K562 (cell line): ENCODE measurements at regions not wholly inside any gene's neighbourhood (a gene's known extent, or its start where the extent isn't known, plus 50 kb on each side); places are given as distances from the start of the nearest gene placed in this dataset.

Source experiments
- ATAC-seq: fragments of 200-7000 bp; cut with Tn5 transposase; 3 replicates; pipeline ENCODE4 v1.9.1; 2020; ENCODE audit warnings: moderate library complexity
- BruUV-seq: library from RNA; stranded (reverse); fragments of 400-500 nt; replicated peaks from 2 replicates; lab custom pipeline; 2021; lab: Mats Ljungman, UMichigan
- CTCF ChIA-PET: fragments of 300-600 bp; formaldehyde crosslinking; extraction: SDS; loops from one replicate; lab custom pipeline; 2021; ENCODE audit warnings: low intra/inter-chr PET ratio; lab: Yijun Ruan, JAX
- POLR2A ChIA-PET: fragments of 300-600, 350-650 bp; sonication (Branson Sonifier 250); formaldehyde crosslinking; extraction: SDS; loops from one replicate; lab custom pipeline; 2021; ENCODE audit warnings: antibody characterized with exemption, inconsistent platforms; lab: Yijun Ruan, JAX
- DNase-seq, 4 experiments: peaks; one replicate each; pipeline versions ENCODE4 v3.0.0 to v3.0.0-alpha.2; 2011 to 2018; ENCODE audit warnings: low spot score in 3 of 4, mixed read lengths in 3 of 4; ENCODE audit errors: extremely low read depth in 1 of 4
- FAIRE-seq: peaks from 2 replicates; lab custom pipeline; 2011; peaks lifted over from hg19 to GRCh38; lab: Jason Lieb, UNC
- H2AFZ ChIP-seq: 2 replicates; pipeline ENCODE4 v1.6.0; 2011; ENCODE audit warnings: low read depth, low read length, control low read depth, inconsistent platforms
- H3K27ac ChIP-seq: fragments of 200-600 bp; 3 replicates; pipeline ENCODE4 v1.8.0; 2011; ENCODE audit warnings: low read depth, mild to moderate bottlenecking, control low read depth, inconsistent platforms, low read length, moderate library complexity, mixed read lengths; ENCODE audit errors: extremely low read depth
- H3K27me3 ChIP-seq, 2 experiments: fragments of 300-600 bp in 1 of 2; 2 replicates in 1 of 2; 3 replicates in 1 of 2; pipeline versions ENCODE4 v1.6.0 to v1.8.0; 2011; ENCODE audit warnings: inconsistent platforms in 2 of 2, low read length in 2 of 2, mild to moderate bottlenecking in 1 of 2, mixed read lengths in 1 of 2, moderate library complexity in 1 of 2; ENCODE audit not compliant: control insufficient read depth in 2 of 2, insufficient read depth in 2 of 2
- H3K36me3 ChIP-seq: fragments of 300-600 bp; 3 replicates; pipeline ENCODE4 v1.8.0; 2011; ENCODE audit warnings: mild to moderate bottlenecking, low read length, inconsistent platforms; ENCODE audit not compliant: control insufficient read depth, insufficient read depth
- H3K4me1 ChIP-seq, 2 experiments: fragments of 200-600 bp in 1 of 2; replicated peaks in 1 of 2; 2 replicates in 1 of 2; 3 replicates in 1 of 2; pipeline versions ENCODE4 v1.5.1 to v1.8.0; 2011; ENCODE audit warnings: inconsistent platforms in 2 of 2, low read length in 2 of 2, mild to moderate bottlenecking in 1 of 2, mixed read lengths in 1 of 2, moderate library complexity in 1 of 2; ENCODE audit not compliant: control insufficient read depth in 2 of 2, insufficient read depth in 2 of 2
- H3K4me2 ChIP-seq: 2 replicates; pipeline ENCODE4 v1.6.1; 2011; ENCODE audit warnings: low read length, control low read depth, inconsistent platforms, mixed read lengths; ENCODE audit not compliant: insufficient read depth
- H3K4me3 ChIP-seq: fragments of 200-600 bp; sonication (generic), shearing (Covaris generic); 2 replicates; pipeline ENCODE4 v1.5.1; 2016; ENCODE audit warnings: control low read depth, inconsistent platforms
- H3K79me2 ChIP-seq: fragments of 200-600 bp; 3 replicates; pipeline ENCODE4 v1.8.0; 2011; ENCODE audit warnings: low read length, inconsistent platforms; ENCODE audit not compliant: control insufficient read depth, insufficient read depth
- H3K9ac ChIP-seq, 2 experiments: 2 replicates each; pipeline versions ENCODE4 v1.6.0 to v1.6.1; 2011; ENCODE audit warnings: low read depth in 2 of 2, low read length in 2 of 2, control low read depth in 1 of 2, inconsistent platforms in 1 of 2, mild to moderate bottlenecking in 1 of 2, mixed read lengths in 1 of 2; ENCODE audit not compliant: insufficient read depth in 1 of 2
- H3K9me1 ChIP-seq: one replicate; pipeline ENCODE4 v1.6.0; 2011; ENCODE audit warnings: inconsistent platforms, mild to moderate bottlenecking, low read length, moderate library complexity; ENCODE audit not compliant: control insufficient read depth, insufficient read depth
- H3K9me3 ChIP-seq: replicated peaks from 2 replicates; pipeline ENCODE4 v1.5.1; 2011; ENCODE audit warnings: low read depth, low read length, inconsistent platforms; ENCODE audit not compliant: control insufficient read depth, insufficient read depth
- H4K20me1 ChIP-seq: replicated peaks from 2 replicates; pipeline ENCODE4 v1.6.1; 2011; ENCODE audit warnings: low read length, inconsistent platforms, mixed read lengths; ENCODE audit not compliant: control insufficient read depth, insufficient read depth
- BRCA1 ChIP-seq, 2 experiments: fragments of 450-650 bp in 1 of 2; sonication (generic) in 1 of 2; formaldehyde crosslinking in 1 of 2; IDR thresholded peaks; 2 replicates each; pipeline versions ENCODE4 v1.5.0 to v1.6.1; 2017 to 2020; ENCODE audit warnings: mild to moderate bottlenecking in 1 of 2, missing genetic modification reagents in 1 of 2
- FOXA1 ChIP-seq: fragments of 450-650 bp; IDR thresholded peaks from 2 replicates; pipeline ENCODE4 v1.6.1; 2016; ENCODE audit warnings: mild to moderate bottlenecking, borderline replicate concordance
- GATAD2A ChIP-seq: fragments of 450-650 bp; IDR thresholded peaks from 2 replicates; pipeline ENCODE4 v1.6.1; 2017
- HMG20B ChIP-seq: fragments of 250-450 bp; sonication (Bioruptor Pico); IDR thresholded peaks from 2 replicates; pipeline ENCODE4 v1.5.0; 2021; ENCODE audit warnings: mild to moderate bottlenecking
- HNRNPLL ChIP-seq: fragments of 200-400 bp; formaldehyde crosslinking; IDR thresholded peaks from 2 replicates; pipeline ENCODE4 v1.6.1; 2017; ENCODE audit warnings: low read length, low read depth, mild to moderate bottlenecking; ENCODE audit not compliant: poor library complexity, severe bottlenecking
- MCM3 ChIP-seq: fragments of 450-650 bp; IDR thresholded peaks from 2 replicates; pipeline ENCODE4 v1.6.1; 2016
- MTA3 ChIP-seq: fragments of 450-650 bp; formaldehyde crosslinking; IDR thresholded peaks from 2 replicates; pipeline ENCODE4 v1.6.1; 2017; ENCODE audit warnings: mild to moderate bottlenecking, borderline replicate concordance
- NR2F6 ChIP-seq: fragments of 450-650 bp; formaldehyde crosslinking; IDR thresholded peaks from 2 replicates; pipeline ENCODE4 v1.4.0; 2020; ENCODE audit warnings: mild to moderate bottlenecking
- TRIM28 ChIP-seq: fragments of 450-650 bp; IDR thresholded peaks from 2 replicates; pipeline ENCODE4 v1.6.1; 2017
- WGBS: fragments of 100-300 bp; shearing (Covaris generic); methylation state at CpG from one replicate; pipeline ENCODE4 v1.1.6; 2016; ENCODE audit warnings: low coverage, mixed read lengths; ENCODE audit not compliant: insufficient coverage; ENCODE audit errors: missing lambda C conversion rate; 5-methylcytosine and 5-hydroxymethylcytosine counted together
- in situ Hi-C: fragments of 300-500 bp; cut with MboI; formaldehyde crosslinking; loops from 4 replicates; pipeline ENCODE4 v1.15.0; 2018; ENCODE audit warnings: inconsistent platforms, mixed read lengths
- intact Hi-C: fragments of 100-400 bp; cut with micrococcal nuclease; formaldehyde crosslinking; loops from 2 replicates; pipeline ENCODE4 v1.14.2; 2022
- TF ChIP-seq, protein P1 (sequence below): fragments of 250-450 bp; sonication (Bioruptor Pico); IDR thresholded peaks from 2 replicates; pipeline ENCODE4 v1.5.0; 2021; ENCODE audit warnings: mild to moderate bottlenecking, borderline replicate concordance
- TF ChIP-seq, protein P2 (sequence below): fragments of 150-350 bp; IDR thresholded peaks from 2 replicates; pipeline ENCODE4 v1.6.1; 2014; ENCODE audit warnings: low read depth, mild to moderate bottlenecking, low read length, borderline replicate concordance

DNA sequence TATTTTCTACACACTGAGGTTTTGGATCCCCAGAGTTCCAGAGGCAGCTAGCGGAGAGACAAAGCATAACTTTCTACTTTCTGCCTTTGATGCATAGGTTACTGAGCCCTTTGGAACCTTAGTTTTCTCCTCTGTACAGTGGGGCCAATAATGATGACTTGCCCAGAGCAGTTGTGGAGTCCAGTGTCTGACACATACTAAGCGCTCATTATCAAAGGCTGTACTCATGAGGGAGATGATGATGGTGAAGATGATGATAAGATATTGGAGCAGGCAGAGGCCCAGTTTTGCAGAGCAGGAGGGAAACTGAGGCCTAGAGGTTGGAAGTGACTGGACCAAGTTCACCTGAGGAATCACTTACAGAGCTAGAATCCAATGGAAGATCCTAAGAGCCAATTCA lies 458.0 kb downstream of the MIAT start (continued):
- TF ChIP-seq, protein P1, sequence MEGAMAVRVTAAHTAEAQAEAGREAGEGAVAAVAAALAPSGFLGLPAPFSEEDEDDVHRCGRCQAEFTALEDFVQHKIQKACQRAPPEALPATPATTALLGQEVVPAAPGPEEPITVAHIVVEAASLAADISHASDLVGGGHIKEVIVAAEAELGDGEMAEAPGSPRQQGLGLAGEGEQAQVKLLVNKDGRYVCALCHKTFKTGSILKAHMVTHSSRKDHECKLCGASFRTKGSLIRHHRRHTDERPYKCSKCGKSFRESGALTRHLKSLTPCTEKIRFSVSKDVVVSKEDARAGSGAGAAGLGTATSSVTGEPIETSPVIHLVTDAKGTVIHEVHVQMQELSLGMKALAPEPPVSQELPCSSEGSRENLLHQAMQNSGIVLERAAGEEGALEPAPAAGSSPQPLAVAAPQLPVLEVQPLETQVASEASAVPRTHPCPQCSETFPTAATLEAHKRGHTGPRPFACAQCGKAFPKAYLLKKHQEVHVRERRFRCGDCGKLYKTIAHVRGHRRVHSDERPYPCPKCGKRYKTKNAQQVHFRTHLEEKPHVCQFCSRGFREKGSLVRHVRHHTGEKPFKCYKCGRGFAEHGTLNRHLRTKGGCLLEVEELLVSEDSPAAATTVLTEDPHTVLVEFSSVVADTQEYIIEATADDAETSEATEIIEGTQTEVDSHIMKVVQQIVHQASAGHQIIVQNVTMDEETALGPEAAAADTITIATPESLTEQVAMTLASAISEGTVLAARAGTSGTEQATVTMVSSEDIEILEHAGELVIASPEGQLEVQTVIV (CRISPR knock-in tag) = no peak
- TF ChIP-seq GATAD2A (no peak), MTA3 (no peak), FOXA1 (no peak), NR2F6 (CRISPR knock-in tag) (no peak), TRIM28 (no peak)
- TF ChIP-seq, all 486 proteins: peak for 0

DNA sequence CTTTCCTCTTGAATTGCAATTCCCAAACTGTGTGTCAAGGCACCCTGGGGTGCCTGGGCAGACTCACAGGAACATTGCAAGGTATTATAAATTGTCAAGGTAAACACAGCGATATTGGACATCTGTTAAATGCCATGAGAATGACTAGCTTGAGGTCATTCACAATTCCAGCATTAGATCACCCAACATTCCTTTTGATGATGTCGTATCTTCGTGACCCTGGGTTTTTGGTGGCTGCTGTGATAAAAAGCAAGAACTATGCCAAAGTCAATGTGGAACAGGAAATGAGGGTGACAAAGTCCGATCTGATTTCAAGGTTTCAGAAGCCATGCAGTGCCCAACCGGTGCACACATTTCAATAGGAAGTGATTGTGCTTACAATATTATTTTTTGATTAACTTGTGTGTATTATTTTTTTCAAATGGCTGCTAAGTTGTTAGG lies 458.4 kb downstream of the MIAT start:
- ChIA-PET POLR2A (no interaction called here), CTCF (no interaction called here)
- no peak overlapping the region for H3K27ac ChIP-seq
- no peak overlapping the region for H3K4me2 ChIP-seq
- FAIRE-seq (no peak), DNase-seq (no peak), ATAC-seq (no peak)
- H3K27me3 ChIP-seq = no peaks in the 10 kb centered on the region
- H3K4me3 ChIP-seq = no peak overlapping the region
- H3K4me1 ChIP-seq = no peaks in the 10 kb centered on the region
- no TSS peak for BruUV-seq
- in situ Hi-C loops (no loop called here), intact Hi-C loops (no loop called here)
- no peak overlapping the region for H3K9ac ChIP-seq
- WGBS = 3% methylated on average over 5 of the region's 5 CpGs
- H3K79me2 ChIP-seq = no peaks in the 10 kb centered on the region
- H3K9me3 ChIP-seq = no peaks in the 10 kb centered on the region
- H4K20me1 ChIP-seq = no peaks in the 10 kb centered on the region
- H3K36me3 ChIP-seq = no peaks in the 10 kb centered on the region
- H3K9me1 ChIP-seq = no peaks in the 10 kb centered on the region
- no peak for TF ChIP-seq HNRNPLL
- TF ChIP-seq, protein P2, sequence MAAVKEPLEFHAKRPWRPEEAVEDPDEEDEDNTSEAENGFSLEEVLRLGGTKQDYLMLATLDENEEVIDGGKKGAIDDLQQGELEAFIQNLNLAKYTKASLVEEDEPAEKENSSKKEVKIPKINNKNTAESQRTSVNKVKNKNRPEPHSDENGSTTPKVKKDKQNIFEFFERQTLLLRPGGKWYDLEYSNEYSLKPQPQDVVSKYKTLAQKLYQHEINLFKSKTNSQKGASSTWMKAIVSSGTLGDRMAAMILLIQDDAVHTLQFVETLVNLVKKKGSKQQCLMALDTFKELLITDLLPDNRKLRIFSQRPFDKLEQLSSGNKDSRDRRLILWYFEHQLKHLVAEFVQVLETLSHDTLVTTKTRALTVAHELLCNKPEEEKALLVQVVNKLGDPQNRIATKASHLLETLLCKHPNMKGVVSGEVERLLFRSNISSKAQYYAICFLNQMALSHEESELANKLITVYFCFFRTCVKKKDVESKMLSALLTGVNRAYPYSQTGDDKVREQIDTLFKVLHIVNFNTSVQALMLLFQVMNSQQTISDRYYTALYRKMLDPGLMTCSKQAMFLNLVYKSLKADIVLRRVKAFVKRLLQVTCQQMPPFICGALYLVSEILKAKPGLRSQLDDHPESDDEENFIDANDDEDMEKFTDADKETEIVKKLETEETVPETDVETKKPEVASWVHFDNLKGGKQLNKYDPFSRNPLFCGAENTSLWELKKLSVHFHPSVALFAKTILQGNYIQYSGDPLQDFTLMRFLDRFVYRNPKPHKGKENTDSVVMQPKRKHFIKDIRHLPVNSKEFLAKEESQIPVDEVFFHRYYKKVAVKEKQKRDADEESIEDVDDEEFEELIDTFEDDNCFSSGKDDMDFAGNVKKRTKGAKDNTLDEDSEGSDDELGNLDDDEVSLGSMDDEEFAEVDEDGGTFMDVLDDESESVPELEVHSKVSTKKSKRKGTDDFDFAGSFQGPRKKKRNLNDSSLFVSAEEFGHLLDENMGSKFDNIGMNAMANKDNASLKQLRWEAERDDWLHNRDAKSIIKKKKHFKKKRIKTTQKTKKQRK = no peak
- TF ChIP-seq BRCA1 (IDR thresholded peaks at IDR 0.05) = no peak
- no peak for TF ChIP-seq BRCA1 (CRISPR knock-in tag; IDR thresholded peaks at IDR 0.05)
- no peak for TF ChIP-seq HMG20B (CRISPR knock-in tag)
- TF ChIP-seq MCM3 = no peak
- H2AFZ ChIP-seq = no peak overlapping the region
